Gastrocnemius medialis (tissue), 4 donors: ENCODE measurements at regions not wholly inside any gene's neighbourhood (a gene's known extent, or its start where the extent isn't known, plus 50 kb on each side); places are given as distances from the start of the nearest gene placed in this dataset.

Source experiments
- ATAC-seq, 2 donors: fragments of 150-250 bp; one replicate each; pipeline ENCODE4 v1.9.1; 2016
- DNase-seq, 2 donors: peaks; one replicate each; pipeline ENCODE4 v3.0.0-alpha.2; 2019
- H3K27ac ChIP-seq, 4 donors: fragments of 200-600 bp; sonication (generic); 1 replicate in 1 of 4; 2 replicates in 3 of 4; pipeline ENCODE4 v1.5.1; 2016 to 2018; ENCODE audit warnings: mild to moderate bottlenecking in 2 of 4, moderate library complexity in 1 of 4
- H3K27me3 ChIP-seq, 3 donors: fragments of 200-600 bp; sonication (generic) in 2 of 3; 1 replicate in 1 of 3; 2 replicates in 2 of 3; pipeline versions ENCODE4 v1.5.1 to v1.6.0; 2016 to 2019; ENCODE audit warnings: mild to moderate bottlenecking in 1 of 3, moderate library complexity in 1 of 3
- H3K36me3 ChIP-seq, 2 donors: fragments of 200-600 bp; sonication (generic) in 1 of 2; one replicate each; pipeline ENCODE4 v1.5.1; 2017 to 2018
- H3K4me1 ChIP-seq, 2 donors: fragments of 200-600 bp; sonication (generic) in 1 of 2; one replicate each; pipeline ENCODE4 v1.5.1; 2016 to 2017; ENCODE audit warnings: mild to moderate bottlenecking in 2 of 2
- H3K4me3 ChIP-seq, 4 donors: fragments of 200-600 bp; sonication (generic) in 3 of 4; 1 replicate in 1 of 4; 2 replicates in 3 of 4; pipeline ENCODE4 v1.5.1; 2016 to 2019; ENCODE audit warnings: mild to moderate bottlenecking in 2 of 4
- H3K9me3 ChIP-seq, 3 donors: fragments of 200-600 bp; sonication (generic) in 2 of 3; 1 replicate in 1 of 3; 2 replicates in 2 of 3; pipeline ENCODE4 v1.5.1; 2016 to 2019
- CTCF ChIP-seq, 5 experiments: fragments of 450-650 bp in 3 of 5; fragments of 200-600 bp in 2 of 5; sonication (generic) in 2 of 5; IDR thresholded peaks in 4 of 5; conservative IDR thresholded peaks in 1 of 5; 1 replicate in 4 of 5; 2 replicates in 1 of 5; pipeline ENCODE4 v1.5.1; 2016 to 2019; ENCODE audit warnings: antibody characterized with exemption in 5 of 5, mild to moderate bottlenecking in 3 of 5, moderate library complexity in 3 of 5
- POLR2A ChIP-seq, 2 donors: fragments of 450-650 bp; IDR thresholded peaks; one replicate each; pipeline ENCODE4 v1.6.1; 2017; ENCODE audit warnings: antibody characterized with exemption in 2 of 2, mild to moderate bottlenecking in 2 of 2, moderate library complexity in 2 of 2
- in situ Hi-C, 4 donors: fragments of 200-750 bp; cut with MboI; loops; one replicate each; pipeline versions ENCODE4 v1.15.0 to v1.8.0; 2017; ENCODE audit warnings: low sequenced_read_pairs in 4 of 4
- intact Hi-C: fragments of 100-400 bp; cut with DNase I; formaldehyde crosslinking; loops from one replicate; pipeline ENCODE4 v1.15.1; 2023; ENCODE audit warnings: low total_unique reads

- DNase-seq (no peak), ATAC-seq (no peak)
- TF ChIP-seq POLR2A (IDR thresholded peaks at IDR 0.05) (no peak), CTCF (IDR thresholded peaks at IDR 0.05 in 4 of 5, conservative IDR thresholded peaks at IDR 0.05 in 1 of 5) (no peak)
- Histone ChIP-seq H3K27ac (no peak overlapping the region), H3K9me3 (no peaks in the 10 kb centered on the region), H3K36me3 (no peaks in the 10 kb centered on the region), H3K4me3 (no peak overlapping the region), H3K27me3 (no peaks in the 10 kb centered on the region), H3K4me1 (no peaks in the 10 kb centered on the region)
- in situ Hi-C loops (no loop called here), intact Hi-C loops (no loop called here)
Observed at GRCh38 chr2:82282111-82282882, 1977.7 kb upstream of the LRRTM1 start.

- in situ Hi-C loops: no loop called here
Observed at GRCh38 chr2:82279367-82279766, 1974.8 kb upstream of the LRRTM1 start.

GRCh38 chr2:82278416-82278815, 1973.9 kb upstream of the LRRTM1 start:
- in situ Hi-C loops (no loop called here), intact Hi-C loops (no loop called here)

More at GRCh38 chr2:82279367-82279766, 1974.8 kb upstream of the LRRTM1 start:
- TF ChIP-seq CTCF (IDR thresholded peaks at IDR 0.05 in 4 of 5, conservative IDR thresholded peaks at IDR 0.05 in 1 of 5) (no peak), POLR2A (IDR thresholded peaks at IDR 0.05) (no peak)
- Histone ChIP-seq H3K4me1 (no peaks in the 10 kb centered on the region), H3K36me3 (no peaks in the 10 kb centered on the region), H3K4me3 (no peak overlapping the region), H3K27me3 (no peaks in the 10 kb centered on the region), H3K27ac (no peak overlapping the region), H3K9me3 (no peaks in the 10 kb centered on the region)
- intact Hi-C loops: no loop called here
- DNase-seq (no peak), ATAC-seq (no peak)

GRCh38 chr2:82275599-82275998, 1971.0 kb upstream of the LRRTM1 start:
- Histone ChIP-seq H3K4me3 (no peak overlapping the region), H3K9me3 (no peaks in the 10 kb centered on the region), H3K36me3 (no peaks in the 10 kb centered on the region), H3K27me3 (no peaks in the 10 kb centered on the region), H3K4me1 (no peaks in the 10 kb centered on the region), H3K27ac (no peak overlapping the region)
- intact Hi-C loops: no loop called here
- in situ Hi-C loops: no loop called here
- no peak for ATAC-seq
- no peak for TF ChIP-seq CTCF (IDR thresholded peaks at IDR 0.05 in 4 of 5, conservative IDR thresholded peaks at IDR 0.05 in 1 of 5)
- no peak for TF ChIP-seq POLR2A (IDR thresholded peaks at IDR 0.05)
- no peak for DNase-seq

More at GRCh38 chr2:82278416-82278815, 1973.9 kb upstream of the LRRTM1 start:
- no peaks in the 10 kb centered on the region for H3K4me1 ChIP-seq
- no peaks in the 10 kb centered on the region for H3K9me3 ChIP-seq
- DNase-seq (no peak), ATAC-seq (no peak)
- no peak overlapping the region for H3K27ac ChIP-seq
- H3K4me3 ChIP-seq: no peak overlapping the region
- H3K36me3 ChIP-seq: no peaks in the 10 kb centered on the region
- TF ChIP-seq CTCF (IDR thresholded peaks at IDR 0.05 in 4 of 5, conservative IDR thresholded peaks at IDR 0.05 in 1 of 5) (no peak), POLR2A (IDR thresholded peaks at IDR 0.05) (no peak)
- no peaks in the 10 kb centered on the region for H3K27me3 ChIP-seq

GRCh38 chr2:82268446-82268845, 1963.9 kb upstream of the LRRTM1 start:
- intact Hi-C loops: no loop called here
- in situ Hi-C loops: no loop called here
- H3K36me3 ChIP-seq: no peaks in the 10 kb centered on the region

More at GRCh38 chr2:82268446-82268845, 1963.9 kb upstream of the LRRTM1 start:
- no peak overlapping the region for H3K27ac ChIP-seq
- DNase-seq: no peak
- no peaks in the 10 kb centered on the region for H3K9me3 ChIP-seq
- TF ChIP-seq POLR2A (IDR thresholded peaks at IDR 0.05) (no peak), CTCF (IDR thresholded peaks at IDR 0.05 in 4 of 5, conservative IDR thresholded peaks at IDR 0.05 in 1 of 5) (no peak)
- no peak for ATAC-seq
- H3K4me1 ChIP-seq: no peaks in the 10 kb centered on the region
- no peak overlapping the region for H3K4me3 ChIP-seq
- H3K27me3 ChIP-seq: no peaks in the 10 kb centered on the region
